Astrocyte (in vitro differentiated cells and primary cell): ENCODE measurements at regions not wholly inside any gene's neighbourhood (a gene's known extent, or its start where the extent isn't known, plus 50 kb on each side); places are given as distances from the start of the nearest gene placed in this dataset.

Experiments used
- CTCF ChIP-seq: IDR thresholded peaks from 2 replicates; pipeline ENCODE4 v1.5.1; 2011; ENCODE audit warnings: low read depth, mild to moderate bottlenecking, inconsistent platforms, low read length, moderate library complexity; ENCODE audit not compliant: insufficient read depth
- EZH2 ChIP-seq: IDR thresholded peaks from 2 replicates; pipeline ENCODE4 v1.6.1; 2012; ENCODE audit warnings: mild to moderate bottlenecking, low read length, inconsistent platforms; ENCODE audit not compliant: insufficient read depth

- no peak for TF ChIP-seq CTCF
- no peak for TF ChIP-seq EZH2
These were observed 191.2 kb downstream of the SPRY2 start for GRCh38 chr13:80149736-80150135.
